ENCODE measurements at regions not wholly inside any gene's neighbourhood (a gene's known extent, or its start where the extent isn't known, plus 50 kb on each side); places are given as distances from the start of the nearest gene placed in this dataset.
"Not testable (repeated sequence)": the region's sequence is repeated elsewhere in the genome, so short reads cannot be mapped to it uniquely, and the experiment has no call there.

DNA sequence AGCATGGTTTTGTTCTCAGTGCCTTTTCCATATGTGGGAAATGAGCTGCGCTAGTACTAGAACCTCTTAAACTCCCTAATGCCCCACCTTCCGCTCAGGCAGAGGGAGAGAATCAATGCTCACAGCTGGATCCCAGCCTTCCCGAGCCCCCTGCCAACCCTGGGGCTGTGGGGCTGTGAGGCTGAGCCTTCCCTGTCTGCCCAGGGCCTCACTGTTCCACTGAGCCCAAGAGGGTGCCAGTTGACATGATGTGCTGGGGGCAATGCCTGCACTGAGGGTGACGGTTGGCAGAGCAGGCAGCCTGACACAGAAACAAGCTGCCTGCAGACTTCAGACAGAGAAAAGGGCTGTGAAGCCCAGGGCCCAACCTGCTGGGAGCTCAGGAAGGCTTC, 602.4 kb upstream of the RAB6C start:
- Mint-ChIP-seq H3K4me1 (no peaks in the 10 kb centered on the region), H3K9me3 (peaks cover 10% of the 10 kb centered on the region), H3K4me3 (no peak overlapping the region), H3K36me3 (no peaks in the 10 kb centered on the region), H3K27ac (no peak overlapping the region)
- DNase-seq (ENCODE audit: low spot score in 2 of 2) (no peak), ATAC-seq (no peak)

DNA sequence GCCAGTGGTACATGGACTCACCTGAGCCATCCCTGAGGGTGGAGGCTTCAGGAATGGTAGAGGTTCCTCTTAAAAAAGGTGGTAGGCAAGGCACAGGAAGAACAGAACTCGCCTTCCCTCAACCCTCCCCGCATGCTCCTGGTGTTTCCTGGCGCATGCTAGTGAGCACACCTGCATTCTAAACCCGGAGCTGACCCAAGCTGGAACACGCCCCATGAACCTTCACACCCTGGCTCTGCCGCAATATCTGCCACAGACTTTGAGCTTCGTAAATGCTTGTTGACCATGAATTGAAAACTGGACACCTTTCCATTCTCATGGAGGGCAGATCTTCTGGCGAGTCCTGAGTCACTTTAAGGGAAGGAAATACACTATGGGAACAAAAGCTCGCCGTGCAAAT, 601.3 kb upstream of the RAB6C start:
- no peak overlapping the region for H3K27ac Mint-ChIP-seq
- H3K4me3 Mint-ChIP-seq = no peak overlapping the region
- no peak for DNase-seq (ENCODE audit: low spot score in 2 of 2)
- peaks cover 14% of the 10 kb centered on the region for H3K9me3 Mint-ChIP-seq
- no peaks in the 10 kb centered on the region for H3K4me1 Mint-ChIP-seq
- no peaks in the 10 kb centered on the region for H3K36me3 Mint-ChIP-seq
- no peak for ATAC-seq

DNA sequence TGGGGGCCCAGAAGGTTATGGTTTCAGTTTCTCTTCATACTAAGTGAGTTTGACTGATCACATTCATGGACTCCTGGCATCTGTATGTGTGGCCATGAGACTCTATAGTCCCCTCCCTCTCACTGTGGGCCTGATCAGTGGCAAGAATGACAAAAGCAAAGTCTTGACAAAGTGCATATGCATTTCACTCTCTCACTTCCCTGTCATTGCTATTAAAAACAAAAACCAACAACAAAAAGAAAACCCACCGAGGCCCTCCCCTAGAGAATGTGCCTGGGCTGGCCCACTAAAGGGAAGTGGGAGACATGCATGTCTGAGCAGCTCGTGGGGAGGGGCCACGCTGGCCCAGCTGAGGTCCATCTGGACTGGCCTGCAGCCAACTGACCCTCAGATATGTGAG, 600.1 kb upstream of the RAB6C start:
- no peak for ATAC-seq
- Mint-ChIP-seq H3K9me3 (peaks cover 17% of the 10 kb centered on the region), H3K4me3 (no peak overlapping the region), H3K36me3 (no peaks in the 10 kb centered on the region), H3K4me1 (no peaks in the 10 kb centered on the region), H3K27ac (no peak overlapping the region)
- no peak for DNase-seq (ENCODE audit: low spot score in 2 of 2)

DNA sequence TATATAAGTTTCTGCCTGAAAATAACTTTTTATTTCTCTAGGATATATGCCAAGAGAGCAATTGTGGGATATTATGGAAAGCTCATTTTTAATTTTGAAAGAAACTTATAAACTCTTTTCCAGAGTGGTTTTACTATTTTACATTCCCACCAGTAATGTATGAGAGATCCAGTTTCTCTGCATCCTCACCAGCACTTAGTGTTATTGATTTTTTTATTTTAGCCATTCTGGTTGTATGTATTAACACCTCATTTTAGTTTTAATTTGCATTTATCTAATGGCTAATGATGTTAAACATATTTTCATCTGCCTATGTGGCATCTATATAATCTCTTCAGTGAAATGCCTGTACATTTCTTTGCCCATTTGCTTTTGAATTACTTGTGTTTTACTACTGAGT, 597.7 kb upstream of the RAB6C start:
- no peaks in the 10 kb centered on the region for H3K36me3 Mint-ChIP-seq
- ATAC-seq (no peak), DNase-seq (ENCODE audit: low spot score in 2 of 2) (no peak)
- H3K4me3 Mint-ChIP-seq = no peak overlapping the region
- H3K9me3 Mint-ChIP-seq = peaks cover 15% of the 10 kb centered on the region
- no peak overlapping the region for H3K27ac Mint-ChIP-seq
- no peaks in the 10 kb centered on the region for H3K4me1 Mint-ChIP-seq

DNA sequence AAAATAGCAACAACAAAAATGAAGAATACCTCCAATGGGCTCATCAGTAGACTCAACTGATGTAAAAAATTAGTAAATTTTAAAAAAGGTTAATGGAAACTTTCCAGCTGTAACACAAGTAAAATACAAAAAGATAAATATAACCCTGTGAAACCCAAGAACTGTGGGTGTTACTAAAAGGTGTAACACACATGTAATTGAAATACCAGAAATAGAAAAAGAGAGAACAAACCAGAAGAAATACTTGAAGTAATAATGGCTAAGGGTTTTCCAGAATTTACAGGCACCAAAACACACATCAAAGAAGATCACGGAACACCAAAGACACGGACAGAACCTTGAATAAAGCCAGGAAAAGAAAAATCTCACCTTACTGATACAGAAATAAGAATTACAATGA, 590.6 kb upstream of the RAB6C start:
- H3K36me3 Mint-ChIP-seq = no peaks in the 10 kb centered on the region
- DNase-seq (ENCODE audit: low spot score in 2 of 2) (no peak), ATAC-seq (no peak)
- no peaks in the 10 kb centered on the region for H3K4me1 Mint-ChIP-seq
- peaks cover 6% of the 10 kb centered on the region for H3K9me3 Mint-ChIP-seq
- H3K27ac Mint-ChIP-seq = no peak overlapping the region
- H3K4me3 Mint-ChIP-seq = no peak overlapping the region

DNA sequence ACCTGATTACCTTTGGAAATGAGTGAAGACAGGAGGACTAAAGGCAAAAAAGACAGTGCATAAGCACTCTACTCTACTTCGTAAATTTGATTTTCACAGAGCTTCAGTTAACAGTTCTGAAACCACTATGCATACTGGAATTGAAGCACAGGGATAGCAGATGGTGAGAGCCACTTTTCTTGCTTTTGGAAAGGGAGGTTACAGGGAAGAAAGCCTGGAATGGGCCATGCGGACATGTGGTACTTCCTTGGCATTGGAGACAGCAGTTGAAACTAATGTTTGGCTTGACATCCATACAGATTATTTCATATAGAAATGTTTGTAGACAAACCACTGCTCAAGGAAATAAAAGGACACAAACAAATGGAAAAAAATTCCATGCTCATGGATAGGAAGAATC, 585.6 kb upstream of the RAB6C start:
- Mint-ChIP-seq H3K9me3 (peaks cover 8% of the 10 kb centered on the region), H3K4me3 (no peak overlapping the region), H3K27ac (no peak overlapping the region), H3K36me3 (no peaks in the 10 kb centered on the region), H3K4me1 (no peaks in the 10 kb centered on the region)
- ATAC-seq (no peak), DNase-seq (ENCODE audit: low spot score in 2 of 2) (no peak)

DNA sequence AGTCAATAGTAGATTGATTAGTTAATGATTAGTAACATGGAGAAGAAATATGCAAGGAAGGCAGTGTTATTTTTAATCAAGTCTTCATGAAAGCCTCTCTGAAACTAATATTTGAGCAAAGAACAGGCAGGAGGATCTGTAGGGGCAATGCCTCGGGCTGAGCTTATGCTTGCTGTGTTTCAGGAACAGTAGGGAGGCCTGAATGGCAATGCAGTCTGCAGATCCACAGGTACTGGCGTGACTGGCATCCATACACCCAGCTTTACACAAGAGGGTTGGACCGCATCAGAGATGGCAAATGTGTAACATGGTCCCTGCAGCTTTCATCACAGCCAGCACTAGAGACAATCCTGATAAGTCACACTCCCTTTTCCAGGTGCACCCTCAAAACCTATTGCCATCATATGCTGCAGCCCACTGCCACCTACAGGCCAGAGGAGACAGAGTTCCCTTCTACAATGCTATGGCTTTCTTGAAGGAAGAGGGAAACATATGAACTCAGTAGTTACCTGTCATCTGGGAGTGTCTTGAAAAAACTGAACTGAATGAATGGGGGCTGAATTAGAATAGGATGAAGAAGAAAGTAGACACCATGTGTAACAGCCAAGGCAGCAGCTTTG, 582.4 kb upstream of the RAB6C start:
- no peak for DNase-seq (ENCODE audit: low spot score in 2 of 2)

DNA sequence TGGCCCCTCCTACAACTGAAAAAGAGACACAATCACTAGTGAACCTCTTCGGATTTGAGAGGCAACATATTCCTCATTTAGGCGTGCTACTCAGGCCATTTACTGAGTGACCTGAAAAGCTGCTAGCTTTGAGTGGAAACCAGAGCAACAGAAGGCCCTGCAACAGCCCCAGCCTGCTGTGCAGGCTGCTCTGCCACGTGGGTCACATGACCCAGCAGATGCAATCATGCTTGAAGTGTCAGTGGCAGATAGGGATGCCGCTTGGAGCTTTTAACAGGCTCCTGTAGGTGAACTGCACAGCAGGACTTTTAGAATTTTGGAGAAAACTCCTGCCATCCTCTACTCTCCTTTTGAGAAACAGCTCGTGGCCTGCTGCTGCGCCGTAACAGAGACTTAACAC, 578.6 kb upstream of the RAB6C start:
- Mint-ChIP-seq H3K9me3 (peaks cover 3% of the 10 kb centered on the region), H3K36me3 (no peaks in the 10 kb centered on the region), H3K4me3 (no peak overlapping the region), H3K27ac (no peak overlapping the region), H3K4me1 (no peaks in the 10 kb centered on the region)
- ATAC-seq (no peak), DNase-seq (ENCODE audit: low spot score in 2 of 2) (no peak)

More for the DNA sequence above, 582.4 kb upstream of the RAB6C start:
- no peak overlapping the region for H3K27ac Mint-ChIP-seq
- no peak for ATAC-seq
- no peak overlapping the region for H3K4me3 Mint-ChIP-seq
- peaks cover 3% of the 10 kb centered on the region for H3K9me3 Mint-ChIP-seq
- no peaks in the 10 kb centered on the region for H3K4me1 Mint-ChIP-seq
- no peaks in the 10 kb centered on the region for H3K36me3 Mint-ChIP-seq

DNA sequence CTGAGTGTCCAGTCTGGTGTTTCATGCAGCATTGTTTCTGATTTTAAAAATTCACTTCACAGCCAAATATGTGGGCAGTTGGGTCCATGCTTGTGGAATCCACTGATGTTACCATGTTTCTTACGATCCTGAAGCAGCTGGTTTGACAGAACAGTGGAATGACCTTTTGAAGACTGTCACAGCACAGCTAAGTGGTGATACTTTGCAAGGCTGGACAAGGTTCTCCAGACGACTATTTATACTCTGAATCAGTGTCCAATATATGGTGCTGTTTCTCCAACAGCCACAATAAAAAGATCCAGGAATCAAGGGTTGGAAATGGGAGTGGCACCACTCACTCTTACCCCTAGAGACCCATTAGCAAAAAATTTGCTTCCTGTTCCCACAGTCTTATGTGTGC, 577.4 kb upstream of the RAB6C start:
- DNase-seq (ENCODE audit: low spot score in 2 of 2) = no peak

DNA sequence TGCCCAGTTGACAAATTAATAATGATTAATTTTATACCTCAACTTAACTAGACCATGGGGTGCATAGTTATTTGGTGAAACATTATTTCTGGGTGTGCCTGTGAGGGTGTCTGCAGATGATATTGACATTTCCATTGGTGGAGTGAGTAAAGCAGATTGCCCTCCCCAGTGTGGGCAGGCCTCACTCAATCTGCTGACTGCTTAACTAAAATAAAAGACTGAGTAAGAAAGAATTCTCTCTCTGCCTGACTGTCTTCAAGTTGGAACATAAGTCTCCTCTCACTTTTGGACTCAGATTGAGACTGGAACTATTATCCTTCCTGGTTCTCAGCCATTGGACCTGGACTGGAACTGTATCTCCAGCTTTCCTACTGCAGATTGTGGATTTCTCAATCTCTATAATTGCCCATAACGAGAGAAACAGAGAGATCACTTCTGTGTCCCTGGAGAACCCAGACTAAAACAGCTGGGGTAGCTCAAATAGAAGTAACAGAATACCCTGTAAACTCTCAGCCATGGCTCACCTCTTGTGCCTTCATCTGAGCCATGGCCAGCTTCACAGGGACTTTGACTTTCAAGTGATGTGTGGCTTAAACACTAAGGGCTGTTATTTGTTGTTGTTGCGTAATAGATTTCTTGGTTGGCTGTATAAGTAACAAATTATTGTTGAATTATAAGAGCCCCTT, 575.3 kb upstream of the RAB6C start:
- no peak overlapping the region for H3K4me3 Mint-ChIP-seq
- no peaks in the 10 kb centered on the region for H3K4me1 Mint-ChIP-seq
- no peak overlapping the region for H3K27ac Mint-ChIP-seq
- H3K9me3 Mint-ChIP-seq = no peaks in the 10 kb centered on the region
- no peaks in the 10 kb centered on the region for H3K36me3 Mint-ChIP-seq
- ATAC-seq (no peak), DNase-seq (ENCODE audit: low spot score in 2 of 2) (no peak)

More for the DNA sequence above, 577.4 kb upstream of the RAB6C start:
- no peaks in the 10 kb centered on the region for H3K4me1 Mint-ChIP-seq
- no peak for ATAC-seq
- H3K9me3 Mint-ChIP-seq = no peaks in the 10 kb centered on the region
- no peaks in the 10 kb centered on the region for H3K36me3 Mint-ChIP-seq
- no peak overlapping the region for H3K4me3 Mint-ChIP-seq
- H3K27ac Mint-ChIP-seq = no peak overlapping the region

DNA sequence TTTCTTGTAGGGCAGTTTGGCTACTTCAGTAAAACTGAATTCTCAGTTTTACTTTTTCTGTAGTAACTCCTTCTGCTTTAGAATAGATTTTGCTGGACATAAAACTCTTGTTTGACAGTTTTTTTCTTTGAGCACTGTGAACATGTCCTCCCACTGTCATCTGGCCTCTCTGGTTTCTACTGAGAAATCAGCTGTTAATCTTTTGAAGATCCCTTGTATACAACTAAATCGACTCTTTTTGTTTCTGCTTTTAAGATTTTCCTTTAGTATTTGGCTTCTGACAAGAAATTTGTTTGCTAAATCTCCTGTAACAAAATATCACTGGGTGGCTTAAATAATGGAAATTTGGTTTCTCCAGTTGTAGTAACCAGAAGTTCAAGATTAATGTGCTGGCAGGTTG, 570.9 kb upstream of the RAB6C start:
- Mint-ChIP-seq H3K4me3 (no peak overlapping the region), H3K36me3 (no peaks in the 10 kb centered on the region), H3K27ac (no peak overlapping the region), H3K9me3 (no peaks in the 10 kb centered on the region), H3K4me1 (no peaks in the 10 kb centered on the region)
- no peak for ATAC-seq
- no peak for DNase-seq (ENCODE audit: low spot score in 2 of 2)

DNA sequence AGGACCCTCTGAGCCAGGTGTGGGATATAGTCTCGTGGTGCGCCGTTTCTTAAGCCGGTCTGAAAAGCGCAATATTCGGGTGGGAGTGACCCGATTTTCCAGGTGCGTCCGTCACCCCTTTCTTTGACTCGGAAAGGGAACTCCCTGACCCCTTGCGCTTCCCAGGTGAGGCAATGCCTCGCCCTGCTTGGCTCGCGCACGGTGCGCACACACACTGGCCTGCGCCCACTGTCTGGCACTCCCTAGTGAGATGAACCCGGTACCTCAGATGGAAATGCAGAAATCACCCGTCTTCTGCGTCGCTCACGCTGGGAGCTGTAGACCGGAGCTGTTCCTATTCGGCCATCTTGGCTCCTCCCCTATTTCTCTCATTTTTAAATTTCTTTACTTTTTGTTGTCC, 562.4 kb upstream of the RAB6C start:
- H3K4me3 Mint-ChIP-seq; H3K27ac Mint-ChIP-seq; H3K4me1 Mint-ChIP-seq; H3K36me3 Mint-ChIP-seq; DNase-seq (ENCODE audit: low spot score in 2 of 2); H3K9me3 Mint-ChIP-seq; ATAC-seq: not testable (repeated sequence)

DNA sequence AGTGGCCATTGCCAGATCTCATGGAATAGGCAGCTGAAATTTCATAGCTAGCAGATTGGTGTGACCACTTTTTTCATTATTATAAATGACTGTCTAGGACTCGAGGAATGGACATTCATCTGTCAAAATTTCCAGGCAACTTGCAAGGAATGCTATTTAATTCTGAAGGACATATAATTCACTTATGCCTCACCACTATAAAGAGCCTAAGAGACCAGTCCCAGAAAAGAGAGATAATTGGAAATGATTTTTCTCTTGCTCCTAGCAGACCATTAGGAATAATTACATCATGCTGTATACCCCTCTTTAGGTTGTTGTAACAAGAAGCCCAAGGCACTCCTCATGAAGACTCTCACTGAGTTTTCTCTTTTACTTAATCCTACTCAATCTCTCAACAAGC, 557.4 kb upstream of the RAB6C start:
- Mint-ChIP-seq H3K4me1 (no peaks in the 10 kb centered on the region), H3K4me3 (no peak overlapping the region), H3K9me3 (peaks cover 19% of the 10 kb centered on the region)

DNA sequence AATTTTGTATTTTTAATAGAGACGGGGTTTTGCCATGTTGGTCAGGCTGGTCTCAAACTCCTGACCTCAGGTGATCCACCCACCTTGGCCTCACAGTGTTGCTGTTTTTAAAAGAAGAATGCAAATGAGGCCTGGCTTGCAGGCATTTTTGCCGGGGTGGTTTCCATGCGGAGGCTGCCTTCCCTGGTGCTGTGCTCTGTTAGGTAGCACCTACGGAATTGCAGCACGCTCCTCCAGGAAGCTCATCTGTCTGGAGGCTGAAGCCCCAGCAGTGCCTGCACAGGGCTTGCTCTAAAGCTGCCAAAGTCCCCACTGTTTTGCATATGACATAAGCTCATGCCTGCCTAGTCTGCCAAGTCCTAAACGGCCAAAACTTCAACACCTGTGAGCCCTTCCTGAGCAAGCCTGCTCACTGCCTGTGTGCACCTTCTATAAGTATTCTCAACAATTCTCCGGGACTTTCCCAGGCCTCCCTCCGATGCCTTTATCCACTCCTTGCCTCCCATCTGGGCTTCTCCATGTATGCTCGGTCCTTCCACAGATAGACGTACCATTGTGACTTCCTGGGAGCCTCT, 551.3 kb upstream of the RAB6C start:
- no peak for ATAC-seq
- Mint-ChIP-seq H3K36me3 (no peaks in the 10 kb centered on the region), H3K4me1 (no peaks in the 10 kb centered on the region)

More for the DNA sequence above, 557.4 kb upstream of the RAB6C start:
- Mint-ChIP-seq H3K36me3 (no peaks in the 10 kb centered on the region), H3K27ac (no peak overlapping the region)
- ATAC-seq (no peak), DNase-seq (ENCODE audit: low spot score in 2 of 2) (no peak)

DNA sequence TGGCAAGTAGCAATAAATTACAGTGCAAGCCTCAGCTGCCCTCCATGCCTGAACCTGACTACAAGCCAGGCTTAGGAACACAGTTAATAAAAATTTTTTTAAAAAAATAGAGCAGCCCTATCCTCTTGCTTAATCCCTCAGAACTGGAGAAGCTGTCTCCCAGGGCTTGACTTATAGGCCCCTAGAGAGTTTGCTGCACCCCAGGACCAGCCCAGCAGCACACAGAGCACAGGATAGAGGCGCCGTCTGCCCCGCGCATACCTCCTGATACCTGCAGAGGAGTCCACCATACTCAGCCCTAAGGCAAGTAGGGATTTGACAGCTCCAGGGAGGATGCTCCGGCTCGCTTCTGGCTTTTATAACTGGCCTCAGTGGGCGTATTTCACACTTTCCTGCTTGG, 548.6 kb upstream of the RAB6C start:
- no peak overlapping the region for H3K27ac Mint-ChIP-seq
- no peaks in the 10 kb centered on the region for H3K36me3 Mint-ChIP-seq
- ATAC-seq = no peak
- no peak overlapping the region for H3K4me3 Mint-ChIP-seq
- H3K4me1 Mint-ChIP-seq = no peaks in the 10 kb centered on the region
- DNase-seq (ENCODE audit: low spot score in 2 of 2) = no peak
- peaks cover 13% of the 10 kb centered on the region for H3K9me3 Mint-ChIP-seq

More for the DNA sequence above, 551.3 kb upstream of the RAB6C start:
- no peak overlapping the region for H3K27ac Mint-ChIP-seq
- H3K9me3 Mint-ChIP-seq = peaks cover 16% of the 10 kb centered on the region
- no peak for DNase-seq (ENCODE audit: low spot score in 2 of 2)
- H3K4me3 Mint-ChIP-seq = no peak overlapping the region

DNA sequence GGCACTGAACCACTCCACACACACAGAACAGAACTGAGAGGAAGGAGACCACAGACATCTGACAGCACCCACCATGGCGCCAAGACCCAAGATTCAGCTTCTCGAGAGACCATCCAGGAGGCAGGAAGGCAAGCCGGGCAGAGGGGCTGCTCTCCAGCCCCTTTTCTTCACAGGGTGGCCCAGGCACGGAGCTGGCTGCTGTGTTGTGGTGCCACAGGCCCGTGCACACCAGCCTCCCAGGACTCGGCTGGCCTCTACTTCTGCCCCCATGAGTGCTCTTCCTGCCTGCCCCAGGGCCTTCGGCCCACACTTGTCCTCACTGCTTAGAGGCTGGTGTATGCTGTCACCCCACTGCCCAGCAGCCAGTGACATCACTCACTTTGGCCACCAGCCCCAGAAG, 547.6 kb upstream of the RAB6C start:
- ATAC-seq = peak; percentile 44
- no peaks in the 10 kb centered on the region for H3K4me1 Mint-ChIP-seq
- H3K9me3 Mint-ChIP-seq = peaks cover 10% of the 10 kb centered on the region
- no peak overlapping the region for H3K27ac Mint-ChIP-seq
- no peaks in the 10 kb centered on the region for H3K36me3 Mint-ChIP-seq
- DNase-seq (ENCODE audit: low spot score in 2 of 2) = no peak
- no peak overlapping the region for H3K4me3 Mint-ChIP-seq

All from stimulated activated effector memory CD8-positive, alpha-beta T cell treated with anti-CD3 and anti-CD28 coated beads, Interleukin-12 subunit alpha, Interleukin-12 subunit beta, amount 100 ng/mL, for 72 hours (primary cell).